Smooth muscle cell (in vitro differentiated cells): ENCODE measurements at regions not wholly inside any gene's neighbourhood (a gene's known extent, or its start where the extent isn't known, plus 50 kb on each side); places are given as distances from the start of the nearest gene placed in this dataset.

ENCODE experiments used
- DNase-seq: peaks from one replicate; lab custom pipeline; 2025; ENCODE audit not compliant: unreplicated experiment; lab: John Stamatoyannopoulos, UW
- H2AFZ ChIP-seq: fragments of 200-600 bp; sonication (generic); 2 replicates; pipeline ENCODE4 v1.6.0; 2016; ENCODE audit warnings: antibody characterized with exemption, low read depth, mild to moderate bottlenecking
- H3F3A ChIP-seq: fragments of 200-600 bp; sonication (generic); 2 replicates; pipeline ENCODE4 v1.6.0; 2017; ENCODE audit warnings: antibody characterized with exemption, low read depth
- H3K27ac ChIP-seq: fragments of 200-600 bp; sonication (generic); 2 replicates; pipeline ENCODE4 v1.5.1; 2016; ENCODE audit warnings: low read depth, mild to moderate bottlenecking
- H3K27me3 ChIP-seq: fragments of 200-600 bp; sonication (generic); 2 replicates; pipeline ENCODE4 v1.6.1; 2016; ENCODE audit warnings: low read depth, mild to moderate bottlenecking
- H3K36me3 ChIP-seq: fragments of 200-600 bp; sonication (generic); 2 replicates; pipeline ENCODE4 v1.5.1; 2016; ENCODE audit warnings: low read depth
- H3K4me1 ChIP-seq: fragments of 200-600 bp; sonication (generic); 2 replicates; pipeline ENCODE4 v1.5.1; 2016; ENCODE audit warnings: low read depth
- H3K4me2 ChIP-seq: fragments of 200-600 bp; sonication (generic); 2 replicates; pipeline ENCODE4 v1.6.0; 2016; ENCODE audit warnings: mild to moderate bottlenecking
- H3K4me3 ChIP-seq: fragments of 200-600 bp; sonication (generic); 2 replicates; pipeline ENCODE4 v1.5.1; 2016; ENCODE audit warnings: mild to moderate bottlenecking
- H3K79me2 ChIP-seq: fragments of 200-600 bp; sonication (generic); 2 replicates; pipeline ENCODE4 v1.6.0; 2016; ENCODE audit warnings: low read depth, mild to moderate bottlenecking
- H3K9ac ChIP-seq: fragments of 200-600 bp; sonication (generic); 2 replicates; pipeline ENCODE4 v1.6.0; 2016; ENCODE audit warnings: low read depth
- H3K9me3 ChIP-seq: fragments of 200-600 bp; sonication (generic); replicated peaks from 2 replicates; pipeline ENCODE4 v1.5.1; 2016; ENCODE audit warnings: low read depth
- H4K20me1 ChIP-seq: fragments of 200-600 bp; sonication (generic); 2 replicates; pipeline ENCODE4 v1.6.0; 2016; ENCODE audit warnings: low read depth
- WGBS: methylation state at CpG from one replicate; pipeline ENCODE4 v1.1.7; 2016; ENCODE audit warnings: low lambda C conversion rate; 5-methylcytosine and 5-hydroxymethylcytosine counted together
- TF ChIP-seq, protein P1 (sequence below): fragments of 200-600 bp; sonication (generic); IDR thresholded peaks from 2 replicates; pipeline ENCODE4 v1.5.1; 2017; ENCODE audit warnings: borderline replicate concordance, mild to moderate bottlenecking, antibody characterized with exemption; ENCODE audit not compliant: insufficient read depth, poor library complexity, severe bottlenecking

DNA sequence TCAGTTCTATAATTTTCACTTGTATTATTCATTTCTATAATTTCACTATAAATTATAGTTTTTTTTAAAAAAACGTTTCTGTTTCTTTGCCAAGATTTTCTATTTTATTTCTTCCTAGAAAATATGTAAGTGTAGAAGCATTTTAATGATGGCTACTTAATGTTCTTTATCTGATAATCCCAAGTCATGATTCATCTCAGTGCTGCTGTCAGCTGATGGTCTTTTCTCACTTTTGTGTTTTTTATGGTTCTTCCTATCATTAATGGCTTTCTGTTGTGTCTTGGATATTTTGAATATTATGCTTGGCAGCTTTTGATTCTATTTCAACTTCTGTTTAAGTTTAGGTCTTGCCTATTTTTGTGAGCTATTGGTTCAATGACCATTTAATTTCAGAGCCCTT, 268.6 kb downstream of the BAMBI start:
- Histone ChIP-seq H3K4me2 (peak overlapping the region; percentile 26), H3K27ac (peak overlapping the region; percentile 84), H3F3A (peaks cover 7% of the 10 kb centered on the region), H3K79me2 (no peaks in the 10 kb centered on the region), H3K9me3 (no peaks in the 10 kb centered on the region), H2AFZ (no peak overlapping the region), H3K27me3 (no peaks in the 10 kb centered on the region), H3K4me1 (peaks cover 2% of the 10 kb centered on the region), H3K36me3 (no peaks in the 10 kb centered on the region), H3K9ac (peak overlapping the region; percentile 11), H4K20me1 (no peaks in the 10 kb centered on the region), H3K4me3 (no peak overlapping the region)
- WGBS: 66% methylated on average over 1 of the region's 1 CpG
- DNase-seq: no peak
- TF ChIP-seq, protein P1, sequence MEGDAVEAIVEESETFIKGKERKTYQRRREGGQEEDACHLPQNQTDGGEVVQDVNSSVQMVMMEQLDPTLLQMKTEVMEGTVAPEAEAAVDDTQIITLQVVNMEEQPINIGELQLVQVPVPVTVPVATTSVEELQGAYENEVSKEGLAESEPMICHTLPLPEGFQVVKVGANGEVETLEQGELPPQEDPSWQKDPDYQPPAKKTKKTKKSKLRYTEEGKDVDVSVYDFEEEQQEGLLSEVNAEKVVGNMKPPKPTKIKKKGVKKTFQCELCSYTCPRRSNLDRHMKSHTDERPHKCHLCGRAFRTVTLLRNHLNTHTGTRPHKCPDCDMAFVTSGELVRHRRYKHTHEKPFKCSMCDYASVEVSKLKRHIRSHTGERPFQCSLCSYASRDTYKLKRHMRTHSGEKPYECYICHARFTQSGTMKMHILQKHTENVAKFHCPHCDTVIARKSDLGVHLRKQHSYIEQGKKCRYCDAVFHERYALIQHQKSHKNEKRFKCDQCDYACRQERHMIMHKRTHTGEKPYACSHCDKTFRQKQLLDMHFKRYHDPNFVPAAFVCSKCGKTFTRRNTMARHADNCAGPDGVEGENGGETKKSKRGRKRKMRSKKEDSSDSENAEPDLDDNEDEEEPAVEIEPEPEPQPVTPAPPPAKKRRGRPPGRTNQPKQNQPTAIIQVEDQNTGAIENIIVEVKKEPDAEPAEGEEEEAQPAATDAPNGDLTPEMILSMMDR: no peak

DNA sequence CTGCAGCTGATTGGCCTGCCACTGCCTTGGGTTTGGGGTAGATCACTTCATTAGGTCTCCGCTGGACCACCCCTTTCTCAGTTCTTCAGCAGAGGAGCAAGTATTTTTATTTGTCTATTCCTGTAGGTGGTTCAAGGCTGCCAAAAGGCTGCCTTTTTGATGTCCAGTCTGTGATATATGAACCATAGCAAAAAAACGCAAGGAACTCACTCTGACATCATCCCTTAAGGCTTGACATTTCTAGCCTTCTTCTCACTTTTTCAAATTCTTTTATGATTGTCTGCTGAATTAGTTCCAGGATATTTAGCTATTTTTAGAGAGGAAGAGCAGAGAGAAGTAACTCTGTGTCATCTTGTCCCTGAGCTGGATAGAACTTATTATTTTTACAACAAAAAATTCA, 269.2 kb downstream of the BAMBI start:
- 52% methylated on average over 2 of the region's 2 CpGs for WGBS
- peaks cover 7% of the 10 kb centered on the region for H3F3A ChIP-seq
- H3K4me2 ChIP-seq: peak overlapping the region; percentile 26
- H4K20me1 ChIP-seq: no peaks in the 10 kb centered on the region
- no peaks in the 10 kb centered on the region for H3K9me3 ChIP-seq
- H3K27me3 ChIP-seq: no peaks in the 10 kb centered on the region
- H2AFZ ChIP-seq: no peak overlapping the region
- TF ChIP-seq, protein P1: no peak
- no peaks in the 10 kb centered on the region for H3K4me1 ChIP-seq
- peak overlapping the region; percentile 34 for H3K9ac ChIP-seq
- peak overlapping the region; percentile 84 for H3K27ac ChIP-seq
- no peaks in the 10 kb centered on the region for H3K36me3 ChIP-seq
- no peak for DNase-seq
- no peaks in the 10 kb centered on the region for H3K79me2 ChIP-seq
- H3K4me3 ChIP-seq: no peak overlapping the region

DNA sequence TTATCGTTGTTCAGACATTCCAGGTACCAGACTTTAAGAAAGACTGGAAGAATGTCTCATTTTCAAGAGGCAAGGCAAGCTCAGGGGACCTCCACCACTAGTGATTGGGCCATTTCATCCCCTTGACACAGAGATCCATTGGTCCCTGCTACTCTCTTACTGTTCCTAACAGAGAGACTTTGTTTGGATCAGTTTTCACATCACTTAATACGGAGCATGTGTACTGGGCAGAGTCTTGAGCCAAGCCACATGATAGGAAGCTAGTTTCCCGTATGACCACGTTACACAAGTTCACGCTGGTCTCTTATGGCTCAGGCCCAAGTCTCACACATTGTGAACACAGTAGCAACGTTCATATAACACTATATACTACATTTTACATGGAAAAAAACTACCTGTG, 269.9 kb downstream of the BAMBI start:
- Histone ChIP-seq H3F3A (peaks cover 7% of the 10 kb centered on the region), H3K9ac (peak overlapping the region; percentile 34), H3K27ac (peak overlapping the region; percentile 84), H2AFZ (peak overlapping the region; percentile 6), H3K9me3 (no peaks in the 10 kb centered on the region), H3K4me2 (peak overlapping the region; percentile 26), H3K4me1 (no peaks in the 10 kb centered on the region), H4K20me1 (no peaks in the 10 kb centered on the region), H3K27me3 (no peaks in the 10 kb centered on the region), H3K36me3 (no peaks in the 10 kb centered on the region), H3K4me3 (no peak overlapping the region), H3K79me2 (no peaks in the 10 kb centered on the region)
- TF ChIP-seq, protein P1: no peak
- 62% methylated on average over 6 of the region's 6 CpGs for WGBS
- DNase-seq: no peak

DNA sequence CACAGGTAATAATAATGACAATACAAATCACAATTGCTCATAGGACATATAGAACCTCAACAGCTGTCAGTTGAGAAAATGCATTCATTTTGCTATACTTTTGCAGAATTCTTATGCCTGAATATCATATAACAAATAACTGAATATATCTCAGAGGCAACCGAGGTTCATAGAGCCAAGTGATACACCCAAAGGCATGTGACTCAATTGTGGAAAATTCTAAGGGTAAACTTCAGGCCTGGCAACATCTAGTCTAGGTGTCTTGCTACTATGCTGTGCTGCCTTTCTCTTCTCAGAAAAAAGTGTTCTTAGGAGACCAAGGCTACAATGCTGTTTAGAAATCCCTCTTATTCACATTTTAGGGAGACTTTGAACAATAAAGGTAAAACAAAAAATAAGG, 270.7 kb downstream of the BAMBI start:
- no peaks in the 10 kb centered on the region for H3K4me1 ChIP-seq
- WGBS: 83% methylated on average over 1 of the region's 1 CpG
- no peak overlapping the region for H2AFZ ChIP-seq
- DNase-seq: no peak
- TF ChIP-seq, protein P1: no peak
- no peak overlapping the region for H3K27ac ChIP-seq
- no peaks in the 10 kb centered on the region for H3K9me3 ChIP-seq
- no peaks in the 10 kb centered on the region for H3K79me2 ChIP-seq
- no peaks in the 10 kb centered on the region for H3K36me3 ChIP-seq
- peaks cover 7% of the 10 kb centered on the region for H3F3A ChIP-seq
- H3K27me3 ChIP-seq: no peaks in the 10 kb centered on the region
- no peak overlapping the region for H3K9ac ChIP-seq
- no peak overlapping the region for H3K4me3 ChIP-seq
- H4K20me1 ChIP-seq: no peaks in the 10 kb centered on the region
- H3K4me2 ChIP-seq: no peak overlapping the region
